Esophagus squamous epithelium (tissue), 5 donors: ENCODE measurements at regions not wholly inside any gene's neighbourhood (a gene's known extent, or its start where the extent isn't known, plus 50 kb on each side); places are given as distances from the start of the nearest gene placed in this dataset.

Source experiments
- DNase-seq: peaks from one replicate; lab custom pipeline; 2025; lab: John Stamatoyannopoulos, UW
- H3K27ac ChIP-seq, 4 donors: fragments of 200-600 bp; sonication (generic); one replicate each; pipeline ENCODE4 v1.5.1; 2016 to 2019; ENCODE audit warnings: mild to moderate bottlenecking in 1 of 4
- H3K27me3 ChIP-seq, 4 donors: fragments of 200-600 bp; sonication (generic); 1 replicate in 3 of 4; 2 replicates in 1 of 4; pipeline versions ENCODE4 v1.5.1 to v1.6.0; 2017 to 2021; ENCODE audit warnings: antibody characterized with exemption in 1 of 4
- H3K36me3 ChIP-seq, 3 donors: fragments of 200-600 bp; sonication (generic); one replicate each; pipeline ENCODE4 v1.5.1; 2016 to 2019
- H3K4me1 ChIP-seq, 3 donors: fragments of 200-600 bp; sonication (generic); one replicate each; pipeline ENCODE4 v1.5.1; 2017 to 2019
- H3K4me3 ChIP-seq, 4 donors: fragments of 200-600 bp; sonication (generic); 1 replicate in 3 of 4; 2 replicates in 1 of 4; pipeline ENCODE4 v1.5.1; 2016 to 2019; ENCODE audit warnings: mild to moderate bottlenecking in 2 of 4, moderate library complexity in 1 of 4
- H3K9me3 ChIP-seq, 3 donors: fragments of 200-600 bp; sonication (generic); one replicate each; pipeline ENCODE4 v1.5.1; 2016 to 2019
- POLR2A ChIP-seq, 4 donors: fragments of 450-650 bp; IDR thresholded peaks; one replicate each; pipeline ENCODE4 v1.6.1; 2017; ENCODE audit warnings: antibody characterized with exemption in 4 of 4, mild to moderate bottlenecking in 4 of 4, moderate library complexity in 3 of 4
- WGBS, 2 donors: methylation state at CpG; one replicate each; pipeline ENCODE4 v1.1.5; 2018; 5-methylcytosine and 5-hydroxymethylcytosine counted together
- intact Hi-C: fragments of 100-400 bp; cut with DNase I; formaldehyde crosslinking; loops from one replicate; pipeline ENCODE4 v1.15.0; 2022
- TF ChIP-seq, protein P1 (sequence below), 6 experiments: fragments of 450-650 bp in 4 of 6; fragments of 200-600 bp in 2 of 6; sonication (generic) in 2 of 6; IDR thresholded peaks; one replicate each; pipeline ENCODE4 v1.5.1; 2016 to 2019; ENCODE audit warnings: antibody characterized with exemption in 6 of 6, mild to moderate bottlenecking in 4 of 6, moderate library complexity in 4 of 6
- donor health status: DM: yes; HTN: yes; CAD: no.

GRCh38 chr6:130622142-130622541 is 205.1 kb upstream of the SMLR1 start:
- no peak for DNase-seq
- intact Hi-C loops = no loop called here
- Histone ChIP-seq H3K36me3 (no peaks in the 10 kb centered on the region), H3K9me3 (peaks cover 0 to 5% (median 0%) of the 10 kb centered on the region in 3 donors), H3K27ac (no peak overlapping the region), H3K4me3 (no peak overlapping the region), H3K4me1 (no peaks in the 10 kb centered on the region), H3K27me3 (no peaks in the 10 kb centered on the region)
- TF ChIP-seq POLR2A (IDR thresholded peaks at IDR 0.05) = no peak
- TF ChIP-seq, protein P1, sequence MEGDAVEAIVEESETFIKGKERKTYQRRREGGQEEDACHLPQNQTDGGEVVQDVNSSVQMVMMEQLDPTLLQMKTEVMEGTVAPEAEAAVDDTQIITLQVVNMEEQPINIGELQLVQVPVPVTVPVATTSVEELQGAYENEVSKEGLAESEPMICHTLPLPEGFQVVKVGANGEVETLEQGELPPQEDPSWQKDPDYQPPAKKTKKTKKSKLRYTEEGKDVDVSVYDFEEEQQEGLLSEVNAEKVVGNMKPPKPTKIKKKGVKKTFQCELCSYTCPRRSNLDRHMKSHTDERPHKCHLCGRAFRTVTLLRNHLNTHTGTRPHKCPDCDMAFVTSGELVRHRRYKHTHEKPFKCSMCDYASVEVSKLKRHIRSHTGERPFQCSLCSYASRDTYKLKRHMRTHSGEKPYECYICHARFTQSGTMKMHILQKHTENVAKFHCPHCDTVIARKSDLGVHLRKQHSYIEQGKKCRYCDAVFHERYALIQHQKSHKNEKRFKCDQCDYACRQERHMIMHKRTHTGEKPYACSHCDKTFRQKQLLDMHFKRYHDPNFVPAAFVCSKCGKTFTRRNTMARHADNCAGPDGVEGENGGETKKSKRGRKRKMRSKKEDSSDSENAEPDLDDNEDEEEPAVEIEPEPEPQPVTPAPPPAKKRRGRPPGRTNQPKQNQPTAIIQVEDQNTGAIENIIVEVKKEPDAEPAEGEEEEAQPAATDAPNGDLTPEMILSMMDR (IDR thresholded peaks at IDR 0.05) = no peak

- Histone ChIP-seq H3K27me3 (no peaks in the 10 kb centered on the region), H3K27ac (no peak overlapping the region), H3K36me3 (no peaks in the 10 kb centered on the region), H3K9me3 (peaks cover 0 to 5% (median 0%) of the 10 kb centered on the region in 3 donors), H3K4me3 (no peak overlapping the region), H3K4me1 (no peaks in the 10 kb centered on the region)
- intact Hi-C loops = no loop called here
- 48 to 72% methylated on average over 2 of the region's 2 CpGs for WGBS, 2 donors
- DNase-seq = no peak
- no peak for TF ChIP-seq POLR2A (IDR thresholded peaks at IDR 0.05)
- TF ChIP-seq, protein P1 (IDR thresholded peaks at IDR 0.05) = no peak
These were observed 203.2 kb upstream of the SMLR1 start for GRCh38 chr6:130624046-130624445.

DNA sequence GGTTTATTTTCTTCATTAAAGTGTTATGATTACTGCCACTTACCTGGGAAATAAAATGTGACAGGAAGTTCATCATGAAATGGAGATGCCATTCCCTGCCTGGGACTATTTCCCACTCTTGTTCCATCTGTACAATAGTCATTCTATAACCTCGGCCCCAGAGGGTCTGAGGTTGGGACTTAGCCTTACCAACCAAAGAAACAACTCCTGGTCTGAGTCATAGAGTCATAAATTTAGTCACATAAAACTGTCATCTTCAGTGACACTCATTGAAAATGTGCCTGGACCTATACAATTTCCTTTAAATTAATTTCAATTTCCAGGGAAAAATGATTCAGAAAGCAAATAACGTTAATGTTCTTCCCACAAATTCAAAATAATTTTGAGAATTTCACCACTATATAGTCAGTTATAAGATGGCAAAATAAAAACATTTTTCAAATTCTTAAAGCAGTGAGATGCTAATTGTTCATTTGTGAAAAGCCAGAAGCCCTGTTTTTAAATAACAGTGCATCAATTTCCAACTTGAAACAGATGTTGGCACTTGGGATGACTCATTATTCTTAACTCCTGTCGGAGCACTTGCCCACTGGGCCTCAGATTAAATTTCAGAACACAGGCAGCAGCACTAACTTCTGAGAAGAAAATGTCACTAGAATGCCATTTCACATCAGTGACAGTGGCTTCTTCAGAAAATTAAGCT is 201.2 kb upstream of the SMLR1 start:
- intact Hi-C loops = no loop called here
- Histone ChIP-seq H3K9me3 (peaks cover 0 to 5% (median 0%) of the 10 kb centered on the region in 3 donors), H3K27ac (no peak overlapping the region), H3K4me3 (no peak overlapping the region), H3K4me1 (no peaks in the 10 kb centered on the region), H3K27me3 (no peaks in the 10 kb centered on the region), H3K36me3 (no peaks in the 10 kb centered on the region)
- DNase-seq = no peak
- 47 to 52% methylated on average over 3 of the region's 3 CpGs for WGBS, 2 donors
- TF ChIP-seq, protein P1 (IDR thresholded peaks at IDR 0.05) = no peak
- no peak for TF ChIP-seq POLR2A (IDR thresholded peaks at IDR 0.05)

GRCh38 chr6:130628862-130629261 is 198.3 kb upstream of the SMLR1 start:
- intact Hi-C loops = no loop called here
- Histone ChIP-seq H3K4me1 (no peaks in the 10 kb centered on the region), H3K9me3 (no peaks in the 10 kb centered on the region), H3K4me3 (no peak overlapping the region), H3K27ac (no peak overlapping the region), H3K27me3 (no peaks in the 10 kb centered on the region), H3K36me3 (no peaks in the 10 kb centered on the region)
- 91 to 93% methylated on average over 4 of the region's 4 CpGs for WGBS, 2 donors
- TF ChIP-seq POLR2A (IDR thresholded peaks at IDR 0.05) = no peak
- TF ChIP-seq, protein P1 (IDR thresholded peaks at IDR 0.05) = no peak
- no peak for DNase-seq

DNA sequence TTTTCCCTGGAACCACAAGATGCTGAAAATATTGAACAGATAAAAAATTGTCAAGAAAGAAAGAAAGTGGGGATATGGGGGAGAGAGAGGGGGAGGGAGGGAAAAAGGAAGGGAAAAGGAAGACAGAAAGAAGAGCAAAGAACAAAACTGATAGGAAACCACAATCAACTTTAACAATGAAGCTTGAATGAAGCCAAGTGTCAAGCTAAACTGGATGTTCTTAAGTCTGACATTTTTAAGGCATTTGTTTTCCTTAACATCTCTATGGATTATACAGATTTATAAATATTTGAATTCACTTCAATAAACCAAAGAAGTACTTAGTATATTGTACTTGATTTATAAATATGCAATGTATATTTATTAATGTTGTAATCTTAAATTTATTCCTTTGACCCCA is 197.6 kb upstream of the SMLR1 start:
- Histone ChIP-seq H3K9me3 (no peaks in the 10 kb centered on the region), H3K4me1 (no peaks in the 10 kb centered on the region), H3K4me3 (no peak overlapping the region), H3K36me3 (no peaks in the 10 kb centered on the region), H3K27ac (no peak overlapping the region), H3K27me3 (no peaks in the 10 kb centered on the region)
- no peak for DNase-seq
- no peak for TF ChIP-seq POLR2A (IDR thresholded peaks at IDR 0.05)
- TF ChIP-seq, protein P1 (IDR thresholded peaks at IDR 0.05) = no peak
- intact Hi-C loops = no loop called here
